ENCODE measurements at regions not wholly inside any gene's neighbourhood (a gene's known extent, or its start where the extent isn't known, plus 50 kb on each side); places are given as distances from the start of the nearest gene placed in this dataset.

DNA sequence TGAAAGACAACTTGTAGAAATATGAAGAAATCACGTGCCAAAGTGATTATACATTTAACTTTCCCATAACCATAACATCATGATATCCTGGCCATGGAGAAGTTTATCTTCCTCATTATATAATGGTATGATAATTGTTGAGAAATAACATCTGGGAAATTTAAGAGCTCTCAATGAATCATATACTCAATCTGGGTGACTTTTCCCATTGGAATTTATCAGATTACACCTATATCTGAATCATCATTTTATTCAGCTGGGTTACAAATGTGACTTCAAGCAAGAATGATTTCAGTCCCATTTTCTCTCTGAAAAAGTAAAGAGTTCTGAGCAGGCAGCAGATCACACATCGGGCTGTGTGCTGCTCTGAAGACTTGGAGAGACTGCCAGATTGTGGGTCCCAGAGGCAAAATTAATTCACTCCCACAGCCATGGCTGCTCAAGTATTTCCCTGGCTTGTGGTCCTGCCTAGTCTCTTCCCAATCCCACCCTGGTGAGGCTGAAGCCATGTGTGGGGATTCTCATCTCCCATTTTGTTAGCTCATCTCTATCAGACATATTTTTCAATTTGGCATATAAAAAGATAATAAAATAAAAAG lies 278.0 kb downstream of the MRPL39 start:
- DNase-seq = no peak
- ATAC-seq = no peak

DNA sequence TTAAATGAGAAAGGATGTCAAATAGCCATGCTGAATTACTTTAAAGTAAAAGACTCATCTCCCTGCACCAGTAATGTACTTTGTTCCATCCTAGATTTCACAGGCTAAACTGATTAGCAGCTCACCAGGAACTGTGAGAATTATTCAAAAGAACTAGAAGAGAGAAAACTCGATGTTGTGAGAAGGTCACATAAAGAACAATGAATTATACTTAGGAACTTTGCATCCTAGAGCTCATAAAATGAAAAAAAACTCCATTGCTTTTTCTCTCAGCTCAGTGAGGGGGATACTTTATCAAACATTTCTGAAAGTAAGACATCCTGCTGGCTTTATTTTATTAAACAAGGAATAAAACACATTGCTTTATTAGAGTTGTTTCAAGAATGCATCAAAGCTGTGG lies 278.5 kb downstream of the MRPL39 start:
- ATAC-seq (no peak), DNase-seq (no peak)

DNA sequence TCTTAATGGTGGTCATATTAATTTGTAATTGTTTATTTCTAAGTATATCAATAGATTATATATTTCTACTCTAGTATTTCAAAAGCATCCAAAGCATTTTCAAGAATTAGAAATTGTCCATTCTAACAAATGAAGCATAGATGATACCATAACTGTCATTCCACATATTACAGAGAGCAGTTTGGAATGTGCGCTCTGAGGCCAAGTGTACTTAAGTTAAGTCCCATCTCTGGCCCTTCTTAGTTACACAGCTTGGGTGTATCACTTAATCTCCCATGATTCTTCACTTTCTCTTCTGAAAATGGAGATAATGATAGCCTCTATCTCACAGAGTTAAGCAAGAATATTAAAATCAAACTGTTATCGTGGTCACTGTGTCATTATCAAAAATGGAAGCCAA lies 281.1 kb downstream of the MRPL39 start:
- DNase-seq = no peak
- no peak for ATAC-seq

DNA sequence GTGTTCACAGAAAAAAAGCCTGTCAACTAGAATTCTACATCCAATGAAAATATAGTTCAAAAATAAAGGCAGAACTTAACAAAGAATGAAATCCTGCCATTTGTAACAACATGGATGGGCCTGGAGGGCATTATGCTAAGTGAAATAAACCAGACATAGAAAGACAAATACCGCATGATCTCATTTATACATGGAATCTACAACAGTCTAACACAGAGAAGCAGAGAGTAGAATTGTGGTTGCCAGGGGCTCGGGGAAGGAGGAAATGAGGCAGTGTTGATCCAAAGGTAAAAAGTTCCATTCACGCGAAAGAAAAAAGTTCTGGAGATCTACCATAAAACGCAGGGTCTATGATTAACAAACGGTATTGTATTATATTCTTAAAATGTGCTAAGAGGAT lies 282.6 kb downstream of the MRPL39 start:
- no peak for ATAC-seq
- DNase-seq = no peak

DNA sequence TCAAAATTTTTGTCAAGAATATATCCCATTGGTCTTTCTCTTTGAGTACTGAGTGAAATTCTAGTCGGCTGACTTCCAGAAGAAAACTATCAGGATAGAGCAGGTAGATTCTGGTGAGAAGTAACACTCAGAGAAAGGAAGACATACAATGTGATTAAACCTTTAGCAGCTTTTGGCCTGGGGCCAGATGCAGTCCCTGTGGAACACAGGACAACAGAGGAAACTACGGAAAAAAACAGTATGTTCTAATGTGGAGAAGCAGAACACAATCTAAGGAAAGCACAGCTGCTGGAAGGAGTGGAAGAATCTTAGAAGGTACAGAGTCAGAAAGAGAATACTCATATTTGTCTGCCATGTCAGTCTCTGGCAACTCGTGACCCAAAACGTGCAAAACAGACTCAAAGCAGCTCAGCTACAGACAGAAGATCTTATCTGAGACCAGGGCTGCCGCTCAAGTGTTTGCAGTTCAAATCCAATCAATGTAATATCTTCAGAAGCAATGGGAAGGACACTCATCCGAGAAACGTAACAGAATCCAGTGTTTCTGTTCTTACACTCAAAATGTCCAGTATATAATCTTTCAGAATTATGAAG lies 283.8 kb downstream of the MRPL39 start:
- DNase-seq = no peak
- ATAC-seq = no peak

DNA sequence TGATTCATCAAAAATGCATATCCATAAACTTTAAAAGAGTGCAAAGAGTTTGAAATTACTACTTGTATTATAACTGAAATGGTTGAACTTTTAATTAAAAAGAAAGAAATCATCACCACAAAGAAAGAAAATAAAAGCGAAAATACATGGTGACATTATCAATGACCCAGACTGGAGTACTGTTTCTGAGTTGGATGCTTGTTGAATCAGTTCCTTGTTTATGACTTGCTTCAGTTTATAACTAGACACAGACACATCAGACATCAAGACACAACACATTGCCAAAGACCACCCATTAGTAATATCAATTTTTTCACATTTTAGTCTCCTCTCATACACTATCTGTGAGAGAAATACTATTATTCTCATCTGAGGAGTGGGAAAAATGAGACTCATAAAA lies 293.0 kb downstream of the MRPL39 start:
- ATAC-seq = no peak
- DNase-seq = no peak

DNA sequence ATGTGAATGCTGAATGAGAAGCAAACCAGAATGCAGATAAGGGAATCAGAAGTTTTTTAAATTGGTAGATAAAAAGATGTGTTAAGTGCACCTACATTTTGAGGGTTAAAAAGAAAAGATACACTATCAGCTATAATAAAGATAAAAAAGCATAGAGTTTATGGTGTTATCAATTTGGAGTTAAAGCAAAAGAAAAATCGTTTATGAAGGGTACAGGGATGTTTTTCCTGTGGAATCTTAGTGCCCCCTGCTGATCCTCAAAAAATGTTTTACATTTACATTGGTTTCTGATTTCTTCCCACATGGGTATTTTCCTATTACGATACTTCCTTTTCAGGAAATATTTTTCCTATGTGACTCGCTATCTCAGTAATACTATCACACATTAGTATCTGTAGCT lies 293.5 kb downstream of the MRPL39 start:
- DNase-seq = no peak

DNA sequence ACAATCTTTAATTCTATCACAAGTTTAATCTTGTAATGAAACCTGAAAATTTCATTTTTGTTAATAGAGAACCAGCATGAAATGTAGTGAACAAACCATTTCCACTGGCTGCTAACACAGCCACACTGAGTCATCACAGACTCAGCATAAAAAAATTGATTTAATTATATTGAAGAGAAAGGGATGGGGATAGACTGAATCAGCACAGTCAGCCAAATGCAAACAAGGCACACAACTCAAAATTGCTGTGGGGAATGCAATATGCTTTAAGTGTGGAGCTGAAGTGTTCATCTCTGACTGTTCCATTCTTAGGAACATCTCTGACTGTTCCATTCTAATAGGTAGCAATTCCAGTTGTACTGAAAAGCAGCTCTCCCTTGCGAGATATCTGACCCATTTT lies 299.8 kb downstream of the MRPL39 start:
- no peak for ATAC-seq
- no peak for DNase-seq

More for the DNA sequence above, 293.5 kb downstream of the MRPL39 start:
- ATAC-seq = no peak

DNA sequence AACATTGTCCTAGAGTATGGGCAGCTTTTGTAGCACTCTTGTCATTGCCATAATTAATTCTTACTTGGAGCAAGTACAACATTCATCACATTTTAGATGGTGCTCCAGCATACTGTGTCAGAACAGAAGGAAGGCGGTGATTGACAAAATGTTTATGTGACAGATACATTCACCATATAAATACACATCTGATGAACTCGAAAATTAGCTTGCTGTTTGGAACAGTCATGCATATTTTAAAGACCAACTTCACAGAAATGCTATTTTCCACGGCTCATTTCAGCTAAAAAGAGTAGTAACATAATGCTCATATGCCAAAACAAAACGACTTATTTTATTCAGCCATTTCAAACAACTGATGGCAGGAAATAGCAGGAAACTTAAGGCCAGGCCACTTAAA lies 302.7 kb downstream of the MRPL39 start:
- ATAC-seq (no peak), DNase-seq (no peak)

DNA sequence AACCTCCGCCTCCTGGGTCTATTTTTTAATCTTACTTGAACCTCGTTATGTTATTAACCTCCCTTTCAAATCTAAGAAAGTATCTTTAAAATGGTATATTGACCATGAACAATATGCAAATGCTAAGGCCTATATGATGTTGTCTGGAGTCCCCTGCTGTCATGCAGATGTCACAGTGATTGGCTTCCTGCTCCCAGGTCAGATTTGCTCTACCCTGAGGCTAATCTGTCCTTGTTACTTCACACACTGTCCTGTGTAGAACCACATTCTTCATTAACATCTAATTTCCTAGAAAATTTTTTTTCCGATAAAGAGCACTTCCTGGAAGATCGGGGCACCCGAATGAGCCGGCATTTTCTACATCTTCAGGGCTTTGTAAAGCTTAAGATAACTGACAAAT lies 306.6 kb downstream of the MRPL39 start:
- DNase-seq (no peak), ATAC-seq (no peak)

DNA sequence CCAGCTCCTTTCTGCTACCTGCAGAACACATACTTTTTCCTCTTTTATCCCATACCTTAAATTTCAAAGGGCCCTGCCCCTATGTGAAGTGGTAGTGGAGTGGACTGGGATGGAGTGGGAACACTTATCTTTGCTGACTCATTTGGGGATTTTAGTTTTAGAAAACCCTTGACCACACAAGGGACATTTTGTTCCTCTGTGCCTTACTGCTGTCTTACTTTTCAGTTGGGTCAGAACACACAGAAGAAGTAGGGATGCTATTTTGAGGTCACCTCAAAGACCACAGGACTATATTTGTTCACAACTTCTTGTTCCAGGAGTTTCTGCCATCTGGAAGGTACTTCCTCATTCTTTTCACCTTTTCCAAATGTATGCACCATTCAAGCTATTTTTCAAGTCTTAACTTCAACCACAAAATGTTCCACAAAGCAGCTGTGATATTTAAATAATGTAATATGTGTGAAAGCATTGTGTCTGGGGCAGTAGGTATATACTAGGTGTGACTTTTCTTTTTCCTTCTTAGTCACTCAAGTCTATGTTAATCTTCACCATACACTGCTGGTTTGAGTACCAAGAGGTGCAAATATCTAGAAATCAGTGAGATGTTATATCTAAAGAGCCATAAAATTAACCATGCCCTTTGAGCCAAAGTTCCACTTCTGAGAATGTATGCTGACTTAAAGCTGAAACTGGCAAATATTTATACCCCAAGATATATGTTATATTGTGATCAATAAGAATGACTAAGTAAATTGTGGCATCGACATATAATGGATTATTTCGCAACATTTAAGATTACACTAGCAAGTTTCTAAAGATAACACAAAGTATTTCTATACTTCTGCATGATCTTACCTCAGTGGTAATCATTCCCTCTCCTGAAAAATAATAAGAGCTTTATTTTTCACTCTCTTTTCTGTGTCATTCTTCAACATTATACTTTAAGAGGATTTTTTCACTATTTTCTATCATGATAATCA lies 308.5 kb downstream of the MRPL39 start:
- DNase-seq (no peak), ATAC-seq (peak; percentile 94)

DNA sequence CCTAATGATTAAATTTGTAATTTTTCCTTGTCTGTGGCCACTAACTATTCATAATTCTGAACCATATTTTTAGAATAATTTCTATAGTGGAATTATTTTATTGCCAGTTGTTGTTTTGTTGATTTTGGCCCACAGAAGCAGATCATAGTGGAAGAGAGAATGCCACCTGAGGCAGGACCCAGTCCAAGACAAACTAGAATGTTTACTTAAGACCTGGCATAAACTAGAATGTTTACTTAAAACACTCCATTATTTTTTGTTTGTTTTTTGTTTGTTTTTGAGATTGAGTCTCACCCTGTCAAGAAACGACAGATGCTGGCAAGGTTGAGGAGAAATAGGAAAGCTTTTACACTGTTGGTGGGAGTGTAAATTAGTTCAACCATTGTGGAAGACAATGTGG lies 310.2 kb downstream of the MRPL39 start:
- ATAC-seq (no peak), DNase-seq (no peak)

DNA sequence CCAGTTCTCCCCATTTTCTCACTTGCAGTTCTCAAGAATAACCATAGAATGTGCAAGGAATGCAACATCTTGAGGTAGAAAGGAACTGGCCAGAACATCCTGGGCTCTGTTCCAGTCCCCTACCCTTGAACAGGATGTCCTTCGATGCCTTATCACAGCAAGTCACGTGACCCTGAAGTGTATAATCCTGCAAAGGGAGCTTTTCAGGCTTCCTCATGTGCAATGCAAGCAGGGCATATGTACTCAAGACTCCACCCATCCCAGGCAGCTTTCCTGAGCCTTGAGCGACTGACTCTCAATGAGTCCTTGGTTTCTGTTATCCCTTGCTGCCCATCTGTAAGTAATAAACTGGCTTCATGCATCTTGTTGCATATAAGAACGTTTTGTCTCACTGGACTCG lies 311.0 kb downstream of the MRPL39 start:
- no peak for ATAC-seq
- no peak for DNase-seq

DNA sequence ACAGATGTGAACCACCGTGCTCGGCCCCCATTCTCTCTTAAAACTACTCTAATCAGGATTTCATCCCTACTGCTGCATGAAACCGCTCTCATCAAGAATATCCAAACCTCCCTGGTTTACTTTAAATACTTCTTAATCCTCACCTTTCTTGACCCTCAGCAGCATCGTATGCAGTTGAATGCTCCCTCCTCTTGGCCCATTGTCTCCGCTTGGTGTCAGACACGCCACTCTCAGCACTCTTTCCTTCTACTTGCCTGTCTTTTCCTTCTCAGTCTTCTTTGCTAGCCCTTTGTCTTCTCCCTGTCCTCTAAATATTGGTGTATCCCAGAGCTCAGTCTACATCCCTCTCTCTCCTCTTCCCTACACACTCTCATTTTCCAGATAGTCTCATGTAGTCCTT lies 314.9 kb downstream of the MRPL39 start:
- ATAC-seq (no peak), DNase-seq (no peak)

DNA sequence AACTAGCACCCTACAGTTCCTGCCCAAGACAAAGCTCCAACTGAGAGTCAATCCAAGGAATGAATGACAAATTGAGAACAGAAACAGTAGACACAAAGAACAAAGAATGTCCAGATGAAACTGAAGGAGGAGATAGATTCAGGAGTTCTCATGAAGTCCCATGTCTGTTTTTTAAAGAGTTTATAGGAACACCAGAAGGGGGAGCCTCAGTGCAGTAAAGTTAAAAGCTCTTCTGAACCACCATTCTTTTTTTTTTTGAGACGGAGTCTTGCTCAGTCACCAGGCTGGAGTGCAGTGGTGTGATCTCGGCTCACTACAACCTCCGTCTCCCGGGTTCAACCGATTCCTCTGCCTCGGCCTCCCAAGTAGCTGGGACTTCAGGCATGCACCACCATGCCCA lies 323.6 kb downstream of the MRPL39 start:
- DNase-seq = no peak

DNA sequence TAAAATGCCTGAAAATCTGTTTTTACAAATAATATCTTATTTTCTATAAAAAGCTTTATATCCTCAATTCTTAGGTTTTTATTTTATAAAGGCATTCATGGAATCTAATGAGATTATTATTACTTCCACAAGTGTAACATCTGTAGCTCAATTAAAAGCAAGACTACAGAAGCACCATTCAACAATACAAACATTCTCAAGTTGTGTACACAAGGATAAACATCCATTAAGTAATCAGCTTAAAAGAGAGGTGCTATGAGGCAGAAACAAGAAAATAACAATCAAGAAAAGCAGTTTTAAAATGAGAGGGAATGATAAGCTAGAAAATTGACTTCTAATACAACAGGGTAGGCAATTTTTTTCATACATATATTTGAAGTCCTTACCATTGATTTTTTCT lies 326.1 kb downstream of the MRPL39 start:
- ATAC-seq = no peak

More for the DNA sequence above, 323.6 kb downstream of the MRPL39 start:
- ATAC-seq = no peak

DNA sequence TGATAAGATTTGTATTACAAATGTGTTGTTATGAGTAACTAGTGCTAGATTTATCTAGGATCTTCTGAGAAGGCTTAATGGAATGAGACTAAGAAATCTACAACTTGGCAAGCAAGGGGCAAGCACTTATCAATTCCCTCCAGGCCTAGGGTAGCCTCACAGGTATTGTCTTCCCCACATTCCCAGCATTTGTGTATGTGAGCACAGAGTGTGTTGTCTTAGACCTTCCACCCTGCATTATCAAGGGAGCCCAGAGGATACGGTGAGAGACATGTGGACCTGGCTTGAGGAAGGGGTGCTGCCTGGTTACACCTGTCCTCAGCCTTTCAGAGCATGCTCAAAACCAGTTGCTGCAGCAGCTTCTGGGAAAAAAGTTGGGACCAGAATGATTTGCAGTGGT lies 327.2 kb downstream of the MRPL39 start:
- DNase-seq (no peak), ATAC-seq (no peak)

More for the DNA sequence above, 326.1 kb downstream of the MRPL39 start:
- DNase-seq = no peak

DNA sequence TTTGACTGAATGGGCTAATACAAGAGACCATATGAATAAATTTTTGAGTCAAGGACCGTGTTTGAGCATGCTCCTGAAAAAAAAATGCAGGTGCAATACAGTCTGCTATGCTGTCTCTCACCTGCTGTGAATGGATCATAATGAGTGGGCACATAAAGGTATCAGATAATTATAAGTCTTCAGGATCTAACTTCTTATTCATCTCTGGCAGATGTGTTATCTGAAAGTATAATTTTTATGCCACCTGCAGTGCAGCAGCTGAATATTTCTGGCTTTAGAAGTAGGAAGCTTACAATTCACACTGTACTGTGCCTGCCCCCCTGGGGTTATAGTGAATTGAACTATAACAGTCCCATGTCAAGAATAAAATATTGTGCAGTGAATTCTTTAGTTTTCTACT lies 333.3 kb downstream of the MRPL39 start:
- ATAC-seq (no peak), DNase-seq (no peak)

DNA sequence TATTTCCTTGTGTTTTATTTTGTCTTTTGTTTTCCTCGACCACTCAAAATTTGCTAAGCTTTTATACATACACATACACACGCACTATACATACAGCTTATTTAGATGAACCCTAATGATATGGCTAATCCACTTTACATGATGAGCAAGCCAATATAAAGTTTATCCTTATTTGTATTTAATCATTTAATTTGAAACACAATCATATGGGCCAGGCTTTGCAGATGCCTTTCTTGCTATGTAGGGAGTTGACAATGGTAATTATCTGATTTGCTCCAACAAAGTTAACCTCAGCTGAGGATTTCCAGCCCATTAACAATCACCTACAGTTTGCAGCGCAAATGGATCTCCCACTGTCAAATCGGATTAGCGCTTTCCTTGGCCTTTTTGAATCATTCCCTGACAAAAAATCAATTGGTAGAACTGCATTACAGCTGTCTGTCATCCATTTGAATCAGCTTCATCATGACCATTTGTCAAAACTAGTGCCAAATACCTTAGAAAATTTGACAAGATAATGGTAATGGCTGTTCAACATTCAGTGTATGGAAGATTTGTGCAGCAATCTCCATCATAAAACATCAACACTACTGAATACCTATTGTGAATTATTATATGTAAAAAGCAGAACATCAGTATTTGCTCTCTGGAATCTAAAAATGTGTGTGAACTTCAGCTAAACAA lies 352.6 kb downstream of the MRPL39 start:
- DNase-seq = no peak
- ATAC-seq = no peak

DNA sequence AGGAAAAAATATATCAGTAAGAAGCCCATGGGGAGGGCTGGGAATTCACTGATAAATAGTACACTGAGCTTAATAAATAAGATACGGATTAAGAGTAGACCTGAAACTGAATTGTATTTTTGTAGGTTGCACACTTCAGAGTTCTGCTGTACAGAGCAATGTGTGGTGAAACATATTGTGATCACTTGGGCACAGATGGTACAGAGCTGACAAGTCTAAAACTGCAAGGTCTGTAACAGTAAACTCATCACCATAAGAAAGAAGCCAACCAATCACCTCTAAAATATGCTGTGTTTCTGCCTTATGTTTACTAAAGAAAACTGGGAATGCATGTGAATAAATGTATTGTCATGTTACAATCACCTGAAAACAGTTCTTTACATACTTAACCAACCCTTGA lies 360.7 kb downstream of the MRPL39 start:
- DNase-seq = no peak

DNA sequence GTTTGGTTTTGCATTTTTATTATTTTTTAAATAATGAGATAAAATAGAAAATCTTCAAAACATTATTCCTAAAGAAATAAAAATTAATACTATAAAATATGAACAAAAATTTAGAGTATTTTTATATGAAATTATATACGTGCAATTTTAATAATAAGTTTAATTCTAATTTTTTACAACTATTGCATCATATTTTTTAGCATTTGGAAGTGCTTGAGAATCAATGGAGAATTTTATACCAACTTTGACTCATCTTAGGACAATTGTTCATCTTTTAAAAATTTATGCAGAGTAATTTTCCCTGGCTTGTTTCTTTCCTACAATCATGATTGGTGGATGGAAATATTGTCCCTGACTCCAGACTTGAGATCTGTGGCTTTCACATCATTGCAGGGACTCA lies 362.5 kb downstream of the MRPL39 start:
- ATAC-seq (no peak), DNase-seq (no peak)

More for the DNA sequence above, 360.7 kb downstream of the MRPL39 start:
- ATAC-seq = no peak

DNA sequence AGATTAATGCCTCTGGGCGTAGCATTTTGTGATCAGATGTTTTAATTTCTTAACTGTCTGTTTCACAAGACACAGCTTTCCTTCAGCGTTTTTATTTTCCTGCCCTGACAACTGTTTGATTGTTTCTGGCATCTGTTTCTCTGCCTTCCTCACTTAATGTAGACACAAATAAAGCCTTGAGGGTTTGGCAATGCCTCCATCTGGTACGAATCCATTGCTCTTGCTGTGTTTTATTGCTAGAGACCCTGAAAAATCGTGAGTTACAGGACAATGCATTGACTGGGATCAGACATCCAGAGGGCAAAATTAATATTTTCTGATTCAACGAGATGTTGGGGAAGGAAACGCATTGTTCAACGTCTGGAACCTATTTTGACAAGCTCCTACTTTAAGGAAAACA lies 363.5 kb downstream of the MRPL39 start:
- no peak for ATAC-seq

DNA sequence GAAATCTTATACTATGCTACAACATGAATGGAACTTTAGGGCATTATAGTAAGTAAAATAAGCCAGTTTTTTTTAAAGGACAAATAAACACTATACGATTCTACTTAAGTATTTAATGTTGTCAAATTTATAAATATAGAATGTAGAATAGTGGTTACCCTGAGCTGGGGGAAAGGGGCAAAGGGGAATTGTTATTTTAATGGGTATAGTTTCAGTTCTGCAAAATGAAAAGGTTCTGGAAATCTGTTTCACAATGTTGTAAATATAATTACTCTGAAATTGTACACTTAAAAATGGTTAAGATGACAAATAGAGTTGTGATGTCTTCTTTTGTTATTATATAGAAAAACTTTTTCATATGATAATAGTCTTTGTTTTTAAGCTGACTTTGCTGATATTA lies 366.3 kb downstream of the MRPL39 start:
- DNase-seq = no peak
- no peak for ATAC-seq

More for the DNA sequence above, 363.5 kb downstream of the MRPL39 start:
- no peak for DNase-seq
